Tibial artery (tissue), 4 donors: ENCODE measurements at regions not wholly inside any gene's neighbourhood (a gene's known extent, or its start where the extent isn't known, plus 50 kb on each side); places are given as distances from the start of the nearest gene placed in this dataset.

Experiments used
- DNase-seq, 2 donors: peaks; one replicate each; pipeline ENCODE4 v3.0.0-alpha.2; 2019
- H3K27ac ChIP-seq, 2 donors: fragments of 200-600 bp; sonication (generic) in 1 of 2; 1 replicate in 1 of 2; 2 replicates in 1 of 2; pipeline ENCODE4 v1.5.1; 2018 to 2019; ENCODE audit warnings: mild to moderate bottlenecking in 1 of 2
- H3K27me3 ChIP-seq, 2 donors: fragments of 200-600 bp; sonication (generic) in 1 of 2; one replicate each; pipeline versions ENCODE4 v1.5.1 to v1.6.0; 2016 to 2019
- H3K36me3 ChIP-seq, 3 donors: fragments of 200-600 bp; sonication (generic) in 2 of 3; one replicate each; pipeline ENCODE4 v1.5.1; 2016 to 2019; ENCODE audit warnings: mild to moderate bottlenecking in 2 of 3
- H3K4me1 ChIP-seq, 4 donors: fragments of 200-600 bp; sonication (generic) in 2 of 4; 1 replicate in 3 of 4; 2 replicates in 1 of 4; pipeline ENCODE4 v1.5.1; 2016 to 2019
- H3K4me3 ChIP-seq, 2 donors: fragments of 200-600 bp; sonication (generic) in 1 of 2; 1 replicate in 1 of 2; 2 replicates in 1 of 2; pipeline ENCODE4 v1.5.1; 2018 to 2019; ENCODE audit warnings: mild to moderate bottlenecking in 2 of 2
- H3K9me3 ChIP-seq, 3 donors: fragments of 200-600 bp; sonication (generic) in 1 of 3; one replicate each; pipeline ENCODE4 v1.5.1; 2016 to 2019
- CTCF ChIP-seq, 2 experiments: fragments of 200-600 bp in 1 of 2; fragments of 450-650 bp in 1 of 2; IDR thresholded peaks; one replicate each; pipeline ENCODE4 v1.5.1; 2017 to 2019; ENCODE audit warnings: antibody characterized with exemption in 2 of 2, mild to moderate bottlenecking in 1 of 2, moderate library complexity in 1 of 2
- intact Hi-C: fragments of 100-400 bp; cut with DNase I; formaldehyde crosslinking; loops from one replicate; pipeline ENCODE4 v1.15.0; 2023; ENCODE audit warnings: low total_unique reads

GRCh38 chr5:86814315-86814714 is 196.6 kb downstream of the COX7C start:
- Histone ChIP-seq H3K9me3 (no peaks in the 10 kb centered on the region), H3K27me3 (no peaks in the 10 kb centered on the region), H3K4me3 (no peak overlapping the region), H3K36me3 (no peaks in the 10 kb centered on the region), H3K4me1 (no peaks in the 10 kb centered on the region), H3K27ac (no peak overlapping the region)
- DNase-seq: no peak
- no peak for TF ChIP-seq CTCF (IDR thresholded peaks at IDR 0.05)
- intact Hi-C loops: no loop called here

- no peaks in the 10 kb centered on the region for H3K27me3 ChIP-seq
- no peak overlapping the region for H3K4me3 ChIP-seq
- H3K36me3 ChIP-seq: no peaks in the 10 kb centered on the region
- intact Hi-C loops: no loop called here
- no peaks in the 10 kb centered on the region for H3K9me3 ChIP-seq
- H3K27ac ChIP-seq: no peak overlapping the region
- no peaks in the 10 kb centered on the region for H3K4me1 ChIP-seq
- DNase-seq: no peak
- no peak for TF ChIP-seq CTCF (IDR thresholded peaks at IDR 0.05)
These were observed 197.2 kb downstream of the COX7C start for GRCh38 chr5:86814907-86815306.

GRCh38 chr5:86824637-86825036 is 206.9 kb downstream of the COX7C start:
- no peak for TF ChIP-seq CTCF (IDR thresholded peaks at IDR 0.05)
- Histone ChIP-seq H3K27ac (no peak overlapping the region), H3K27me3 (no peaks in the 10 kb centered on the region), H3K9me3 (no peaks in the 10 kb centered on the region), H3K36me3 (no peaks in the 10 kb centered on the region), H3K4me3 (no peak overlapping the region), H3K4me1 (no peaks in the 10 kb centered on the region)
- intact Hi-C loops: no loop called here
- no peak for DNase-seq

- Histone ChIP-seq H3K4me3 (no peak overlapping the region), H3K9me3 (no peaks in the 10 kb centered on the region), H3K27me3 (no peaks in the 10 kb centered on the region), H3K27ac (no peak overlapping the region), H3K4me1 (no peaks in the 10 kb centered on the region), H3K36me3 (no peaks in the 10 kb centered on the region)
- DNase-seq: no peak
- no peak for TF ChIP-seq CTCF (IDR thresholded peaks at IDR 0.05)
- intact Hi-C loops: loop anchor here (5.0 kb wide), 1 partner anchor 89 kb away; no protein-coding TSS in a partner anchor
These were observed 213.4 kb downstream of the COX7C start for GRCh38 chr5:86831128-86831527.

GRCh38 chr5:86833868-86834267 is 216.1 kb downstream of the COX7C start:
- H3K36me3 ChIP-seq: no peaks in the 10 kb centered on the region
- no peaks in the 10 kb centered on the region for H3K9me3 ChIP-seq
- intact Hi-C loops: loop anchor here (5.0 kb wide), 1 partner anchor 92 kb away; no protein-coding TSS in a partner anchor
- H3K27me3 ChIP-seq: no peaks in the 10 kb centered on the region
- H3K27ac ChIP-seq: no peak overlapping the region
- DNase-seq: no peak
- no peaks in the 10 kb centered on the region for H3K4me1 ChIP-seq
- no peak overlapping the region for H3K4me3 ChIP-seq
- no peak for TF ChIP-seq CTCF (IDR thresholded peaks at IDR 0.05)

GRCh38 chr5:86837610-86838009 is 219.9 kb downstream of the COX7C start:
- Histone ChIP-seq H3K9me3 (no peaks in the 10 kb centered on the region), H3K4me3 (no peak overlapping the region), H3K27me3 (no peaks in the 10 kb centered on the region), H3K27ac (no peak overlapping the region), H3K36me3 (no peaks in the 10 kb centered on the region), H3K4me1 (no peaks in the 10 kb centered on the region)
- TF ChIP-seq CTCF (IDR thresholded peaks at IDR 0.05): no peak
- intact Hi-C loops: no loop called here
- no peak for DNase-seq
